NCI-H2029 (cell line): ENCODE measurements at regions not wholly inside any gene's neighbourhood (a gene's known extent, or its start where the extent isn't known, plus 50 kb on each side); places are given as distances from the start of the nearest gene placed in this dataset.
"Not testable (repeated sequence)": the region's sequence is repeated elsewhere in the genome, so short reads cannot be mapped to it uniquely, and the experiment has no call there.

Experiments used
- DNase-seq: peaks from one replicate; lab custom pipeline; 2025; lab: John Stamatoyannopoulos, UW

DNA sequence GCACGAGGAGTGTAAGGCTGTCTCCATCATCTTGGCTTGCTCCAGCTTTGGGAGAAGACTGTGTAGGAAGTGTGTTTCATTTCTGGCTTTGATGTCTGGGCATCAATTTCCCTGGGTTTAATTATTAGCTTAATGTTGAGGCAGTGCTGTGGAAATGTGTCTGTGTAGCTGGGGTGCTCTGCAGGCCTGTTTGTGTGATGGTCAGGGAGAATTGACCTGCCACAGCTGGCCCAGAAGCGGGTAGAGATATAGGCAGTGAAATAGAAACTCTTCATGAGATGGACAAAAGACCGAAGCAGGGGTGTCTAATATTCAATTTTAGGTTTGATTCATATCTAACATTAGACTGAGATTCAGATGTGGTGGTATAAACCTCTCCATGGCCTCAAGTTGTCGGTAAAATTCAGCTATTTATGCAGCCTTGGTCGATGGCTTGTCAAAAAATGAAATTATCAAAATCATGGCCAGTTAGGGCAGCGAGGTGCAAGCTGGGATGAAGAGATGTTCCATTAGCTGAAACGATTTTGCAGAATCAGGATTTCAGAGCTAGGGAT, 95.3 kb upstream of the SNX9 start:
- DNase-seq: no peak

DNA sequence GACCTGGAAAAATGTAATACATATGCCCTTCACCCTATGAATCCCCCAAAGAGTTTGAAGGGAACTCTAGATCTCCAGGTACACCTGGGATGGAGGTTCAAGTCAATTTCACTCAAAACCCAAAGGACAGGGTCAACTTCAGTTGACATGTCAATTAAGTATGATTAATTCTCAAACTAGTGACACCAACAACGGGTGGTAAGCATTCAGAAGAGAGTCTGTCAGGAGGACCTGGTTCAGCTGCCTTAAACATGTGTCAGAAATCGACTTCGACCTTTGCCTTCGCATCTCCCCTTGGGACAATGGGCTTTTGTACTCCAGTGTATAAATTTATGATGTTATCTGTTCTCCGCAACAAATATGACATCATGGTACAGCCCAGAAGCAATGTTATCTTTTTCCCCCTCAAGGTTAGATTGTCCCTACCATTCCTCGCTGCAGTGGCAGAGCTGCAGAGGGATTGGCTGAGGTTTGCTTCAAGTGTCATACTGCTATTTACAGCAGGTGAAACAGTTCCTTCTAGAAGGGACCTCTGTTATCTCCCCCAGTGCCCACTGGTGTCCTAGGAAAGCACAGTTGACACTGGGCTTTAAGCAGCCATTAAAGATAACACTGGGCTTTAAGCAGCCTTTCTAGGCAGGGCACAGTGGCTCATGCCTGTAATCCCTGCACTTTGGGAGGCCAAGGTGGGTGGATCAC, 94.7 kb upstream of the SNX9 start:
- DNase-seq: no peak

DNA sequence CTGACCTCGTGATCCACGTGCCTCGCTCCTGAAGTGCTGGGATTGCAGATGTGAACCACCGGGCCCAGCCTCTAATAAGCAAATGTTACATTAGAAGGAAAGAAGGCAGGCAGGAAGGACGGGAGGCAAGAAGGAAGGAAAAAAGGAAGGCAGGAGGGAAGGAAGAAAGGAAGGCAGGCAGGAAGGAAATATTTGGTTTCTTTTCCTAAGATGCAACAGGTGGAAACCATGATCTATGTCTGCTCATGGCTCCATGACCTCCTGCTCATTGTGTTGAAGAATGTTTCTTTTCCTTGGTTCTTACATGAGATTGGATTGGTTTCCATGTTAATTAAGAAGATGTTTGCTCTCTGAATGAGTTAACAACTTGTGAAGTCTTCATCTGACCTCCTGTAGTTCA, 91.8 kb upstream of the SNX9 start:
- DNase-seq: no peak

DNA sequence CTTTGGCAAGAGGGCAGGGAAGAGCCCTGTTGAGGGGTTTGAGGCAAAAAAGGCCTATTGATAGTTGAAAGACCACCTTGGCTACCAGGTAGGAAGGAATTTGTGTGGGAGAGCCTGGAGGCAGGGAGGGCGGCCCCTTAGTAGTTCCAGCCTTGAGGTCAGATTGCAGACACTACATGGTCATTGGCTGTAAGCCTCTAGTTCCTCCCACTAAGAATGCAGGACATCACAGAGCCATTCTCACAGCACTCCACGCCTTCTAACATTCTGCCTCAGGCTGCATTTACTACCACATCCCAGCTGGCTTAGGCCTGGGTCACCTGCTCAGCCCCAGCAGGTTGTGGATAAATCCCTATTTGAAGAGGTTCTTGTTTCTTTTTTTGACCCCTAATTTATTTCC, 91.0 kb upstream of the SNX9 start:
- DNase-seq: no peak

DNA sequence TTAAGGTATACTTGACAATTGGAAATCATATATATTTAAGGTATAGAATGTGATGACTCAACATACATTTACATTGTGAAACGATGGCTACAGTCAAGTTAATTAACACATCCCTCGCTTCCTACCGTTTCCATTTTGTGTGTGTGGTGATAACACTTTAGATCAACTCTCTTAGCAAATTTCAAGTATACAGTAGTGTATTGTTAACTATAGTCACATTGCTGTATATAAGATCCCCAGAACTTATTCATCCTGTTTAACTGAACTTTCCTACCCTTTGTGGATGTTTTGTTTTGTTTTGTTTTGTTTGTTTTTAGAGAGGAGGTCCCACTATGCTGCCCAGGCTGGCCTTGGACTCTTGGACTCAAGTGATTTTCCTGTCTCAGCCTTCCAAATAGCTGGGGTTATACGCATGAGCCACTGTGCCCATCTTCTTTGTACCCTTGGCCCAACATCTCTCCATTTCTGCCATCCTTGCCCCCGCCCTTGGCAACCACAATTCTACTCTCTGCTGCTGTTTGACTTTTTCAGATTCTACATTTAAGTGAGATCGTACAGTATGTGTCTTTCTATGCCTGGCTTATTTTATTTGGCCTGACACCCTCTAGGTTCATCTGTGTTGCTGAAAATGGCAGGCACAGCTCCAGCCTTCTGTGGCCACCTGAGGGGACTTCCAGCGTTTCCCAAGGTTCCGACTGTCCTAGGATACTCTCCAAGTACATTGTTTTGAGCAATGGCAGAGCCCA, 90.5 kb upstream of the SNX9 start:
- no peak for DNase-seq

DNA sequence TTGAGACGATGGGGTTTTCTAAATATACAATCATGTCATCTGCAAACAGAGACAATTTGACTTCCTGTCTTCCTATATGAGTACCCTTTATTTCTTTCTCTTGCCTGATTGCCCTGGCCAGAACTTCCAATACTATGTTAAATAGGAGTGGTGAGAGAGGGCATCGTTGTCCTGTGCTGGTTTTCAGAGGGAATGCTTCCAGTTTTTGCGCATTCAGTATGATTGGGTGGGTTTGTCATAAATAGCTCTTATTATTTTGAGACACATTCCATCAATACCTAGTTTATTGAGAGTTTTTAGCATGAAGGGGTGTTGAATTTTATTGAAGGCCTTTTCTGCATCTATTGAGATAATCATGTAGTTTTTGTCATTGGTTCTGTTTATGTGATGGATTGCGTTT, 86.5 kb upstream of the SNX9 start:
- not testable (repeated sequence) for DNase-seq

DNA sequence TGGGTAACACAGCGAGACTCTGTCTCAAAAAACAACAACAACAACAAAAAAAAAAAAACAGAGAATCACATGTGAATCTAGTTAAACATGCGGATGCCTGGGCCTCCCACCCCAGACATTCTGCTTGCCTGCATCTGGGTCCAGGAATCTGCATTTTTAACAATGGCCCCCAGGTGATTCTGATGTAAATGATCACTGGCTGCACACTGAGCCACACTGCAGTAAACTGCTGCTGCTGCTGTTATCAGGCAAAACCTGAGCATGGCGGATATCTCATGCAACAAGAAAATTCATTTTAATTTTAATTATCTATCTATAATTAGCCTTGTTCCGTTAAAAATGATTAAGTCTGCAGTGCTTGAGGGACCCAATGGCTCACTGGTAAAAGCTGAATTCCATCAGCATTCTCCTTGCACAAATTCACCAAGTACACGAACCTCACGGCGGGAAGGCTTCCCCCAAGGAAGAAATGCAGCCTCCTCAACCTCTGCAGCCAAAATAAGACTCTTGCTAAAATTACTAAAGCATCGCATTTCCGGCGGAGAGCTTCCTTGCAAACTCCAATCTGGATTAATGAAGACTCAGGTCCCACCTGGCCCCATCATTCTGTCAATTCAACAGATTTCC, 81.6 kb upstream of the SNX9 start:
- no peak for DNase-seq

DNA sequence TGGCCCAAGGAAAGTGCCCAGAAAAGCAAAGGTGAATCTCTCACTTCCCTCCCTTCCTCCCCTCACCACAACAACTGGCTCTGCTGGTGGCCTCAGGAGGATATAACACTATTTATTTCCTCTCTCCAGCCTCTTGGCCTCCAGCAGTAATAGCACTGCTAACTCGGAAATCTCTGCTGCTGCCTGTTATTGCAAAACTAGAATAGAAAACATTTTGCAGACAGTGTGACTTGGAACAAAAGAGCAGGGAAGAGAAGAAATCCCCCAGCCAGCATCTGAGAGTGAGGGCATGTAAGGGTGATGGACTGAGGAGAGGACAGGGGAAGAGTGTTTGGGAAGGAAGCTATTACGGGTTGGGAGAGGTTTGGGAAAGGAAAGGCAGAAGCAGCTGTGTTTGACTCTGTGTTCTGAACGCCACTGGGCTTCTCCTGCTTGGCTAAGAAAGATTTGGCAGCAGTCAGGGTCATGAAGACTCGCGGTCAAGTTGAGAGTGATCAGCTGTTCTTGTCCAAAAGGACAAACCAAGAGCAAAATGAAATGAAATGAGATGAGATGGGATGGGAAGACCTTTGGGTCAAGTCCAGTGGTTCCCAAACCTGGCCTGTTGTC, 81.0 kb upstream of the SNX9 start:
- no peak for DNase-seq

DNA sequence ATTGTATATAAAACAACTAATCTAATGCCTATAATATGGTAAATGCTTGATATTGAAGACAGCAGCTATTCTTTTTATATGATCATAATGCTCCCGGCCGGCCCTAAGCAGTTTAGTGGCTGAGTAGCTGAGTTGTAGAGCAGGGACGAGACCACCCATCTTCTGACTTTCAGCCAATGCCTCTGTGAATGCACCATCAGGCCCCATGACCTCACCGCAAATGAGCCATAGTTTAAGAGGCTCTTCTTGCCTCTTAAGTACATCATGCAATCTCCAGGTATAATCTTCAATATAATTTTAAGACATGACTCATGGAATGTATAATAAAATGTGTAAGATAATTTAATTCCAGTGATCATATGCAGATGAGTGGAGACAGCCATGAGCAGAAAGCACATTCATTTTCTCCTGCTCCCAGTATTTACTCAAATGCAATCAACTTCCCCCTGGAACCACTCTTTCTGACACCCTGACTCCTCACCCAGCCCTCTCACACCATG, 78.9 kb upstream of the SNX9 start:
- no peak for DNase-seq

DNA sequence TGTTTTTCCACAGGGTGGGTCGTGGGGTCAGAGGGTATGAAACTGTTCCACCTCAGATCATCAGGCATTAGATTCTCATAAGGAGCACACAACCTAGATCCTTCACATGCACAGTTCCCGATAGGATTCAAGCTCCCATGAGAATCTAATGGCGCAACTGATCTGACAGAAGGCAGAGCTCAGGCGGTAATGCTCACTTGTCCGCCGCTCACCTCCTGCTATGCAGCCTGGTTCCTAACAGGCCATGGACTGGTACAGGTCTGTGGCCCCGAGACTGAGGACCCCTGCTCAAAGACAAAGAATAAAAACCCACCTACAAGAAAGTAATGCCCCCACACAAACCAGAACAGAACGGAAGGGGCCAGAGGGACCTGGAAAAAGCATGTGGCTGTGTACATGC, 76.1 kb upstream of the SNX9 start:
- no peak for DNase-seq

DNA sequence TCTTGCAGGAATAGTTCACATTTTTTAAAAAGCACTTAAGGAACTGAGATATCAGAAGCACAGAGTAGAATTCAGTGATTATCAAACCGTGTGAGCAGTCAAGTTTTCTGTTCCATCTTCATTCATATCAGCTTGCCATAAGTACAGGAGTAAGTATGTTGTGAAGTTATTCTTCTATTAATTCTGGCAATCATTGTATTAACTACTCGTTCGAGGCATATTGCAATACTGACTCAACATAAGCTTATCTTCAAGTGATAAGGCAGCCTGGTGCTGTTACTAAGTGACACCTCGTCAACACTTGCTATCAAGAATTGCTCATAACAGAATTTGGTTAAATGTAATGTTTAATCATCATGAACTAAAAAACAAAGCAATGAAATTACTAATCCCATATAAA, 75.7 kb upstream of the SNX9 start:
- DNase-seq: no peak

DNA sequence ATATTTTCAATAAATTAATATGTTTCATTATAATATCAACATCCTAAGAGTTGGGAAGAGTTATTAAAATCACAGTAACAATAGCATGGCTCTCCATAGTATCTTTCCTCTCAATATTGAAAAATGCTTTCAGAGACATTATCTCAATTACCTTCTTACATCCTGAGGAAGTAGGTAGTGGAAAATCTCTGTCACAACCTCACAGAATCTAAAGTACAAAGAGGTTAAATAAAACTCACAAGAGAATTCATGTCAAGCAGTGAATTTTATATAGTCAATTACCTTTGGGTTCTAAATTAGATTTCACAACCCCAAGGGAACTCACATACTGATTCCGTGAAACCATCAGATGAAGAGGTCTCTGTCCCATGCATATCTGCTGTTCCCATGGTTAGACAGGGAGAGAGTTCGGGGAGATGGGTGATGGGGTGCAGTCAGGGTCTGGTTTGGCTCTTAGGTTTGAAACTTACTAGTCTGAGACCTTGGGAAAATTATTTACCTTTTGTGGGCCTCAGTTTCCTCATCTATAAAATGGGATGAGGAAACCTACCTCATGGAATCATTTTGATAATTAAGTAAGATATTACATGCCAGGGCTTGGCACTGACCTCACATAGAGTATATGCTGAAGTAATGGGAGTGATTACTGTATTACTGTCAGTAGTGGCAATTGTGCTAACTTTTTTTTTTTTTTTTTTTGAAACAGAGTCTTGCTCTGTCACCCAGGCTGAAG, 74.0 kb upstream of the SNX9 start:
- DNase-seq: no peak

DNA sequence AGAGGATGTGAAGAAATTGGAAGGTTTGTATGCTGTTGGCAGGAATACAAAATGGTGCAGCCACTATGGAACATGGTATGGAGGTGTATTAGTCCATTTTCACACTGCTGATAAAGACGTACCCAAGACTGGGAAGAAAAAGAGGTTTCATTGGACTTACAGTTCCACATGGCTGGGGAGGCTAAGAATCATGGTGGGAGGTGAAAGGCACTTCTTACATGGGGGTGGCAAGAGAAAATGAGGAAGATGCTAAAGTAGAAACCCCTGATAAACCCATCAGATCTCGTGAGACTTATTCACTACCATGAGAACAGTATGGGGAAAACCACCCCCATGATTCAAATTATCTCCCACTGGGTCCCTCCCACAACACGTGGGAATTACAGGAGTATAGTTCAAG, 72.1 kb upstream of the SNX9 start:
- DNase-seq: not testable (repeated sequence)

DNA sequence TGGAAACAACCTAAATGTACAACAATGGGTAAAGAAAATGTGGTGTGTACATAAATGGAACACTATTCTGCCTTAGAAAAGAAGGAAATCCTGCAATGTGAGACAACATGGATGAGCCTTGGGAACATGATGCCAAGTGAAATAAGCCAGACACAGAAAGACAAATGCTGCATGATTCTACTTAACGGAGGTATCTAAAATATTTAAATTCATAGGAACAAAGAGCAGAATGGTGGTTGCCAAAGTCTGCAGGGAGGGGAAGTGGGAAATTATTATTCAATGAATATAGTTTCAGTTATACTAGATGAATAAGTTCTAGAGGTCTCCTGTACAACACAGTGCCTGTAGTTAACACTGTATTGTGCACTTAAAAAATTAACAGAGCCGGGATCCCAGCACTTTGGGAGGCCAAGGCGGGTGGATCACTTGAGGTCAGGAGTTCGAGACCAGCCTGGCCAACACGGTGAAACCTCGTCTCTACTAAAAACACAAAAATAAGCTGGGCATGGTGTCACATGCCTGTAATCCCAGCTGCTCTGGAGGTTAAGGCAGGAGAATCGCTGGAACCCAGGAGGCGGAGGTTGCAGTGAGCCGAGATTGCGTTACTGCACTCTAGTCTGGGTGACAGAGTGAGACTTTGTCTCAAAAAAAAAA, 71.4 kb upstream of the SNX9 start:
- DNase-seq: no peak

DNA sequence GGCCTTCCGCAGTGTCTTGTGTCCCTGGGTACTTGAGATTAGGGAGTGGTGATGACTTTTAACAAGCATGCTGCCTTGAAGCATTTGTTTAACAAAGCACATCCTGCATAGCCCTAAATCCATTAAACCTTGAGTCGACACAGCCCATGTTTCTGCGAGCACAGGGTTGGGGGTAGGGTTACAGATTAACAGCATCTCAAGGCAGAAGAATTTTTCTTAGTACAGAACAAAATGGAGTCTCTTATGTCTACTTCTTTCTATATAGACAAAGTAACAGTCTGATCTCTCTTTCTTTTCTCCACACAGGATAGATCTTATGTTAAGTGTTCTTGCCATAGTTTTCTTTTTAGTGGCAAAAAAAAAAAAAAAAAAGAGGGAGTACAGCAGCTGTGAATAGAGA, 70.2 kb upstream of the SNX9 start:
- not testable (repeated sequence) for DNase-seq

DNA sequence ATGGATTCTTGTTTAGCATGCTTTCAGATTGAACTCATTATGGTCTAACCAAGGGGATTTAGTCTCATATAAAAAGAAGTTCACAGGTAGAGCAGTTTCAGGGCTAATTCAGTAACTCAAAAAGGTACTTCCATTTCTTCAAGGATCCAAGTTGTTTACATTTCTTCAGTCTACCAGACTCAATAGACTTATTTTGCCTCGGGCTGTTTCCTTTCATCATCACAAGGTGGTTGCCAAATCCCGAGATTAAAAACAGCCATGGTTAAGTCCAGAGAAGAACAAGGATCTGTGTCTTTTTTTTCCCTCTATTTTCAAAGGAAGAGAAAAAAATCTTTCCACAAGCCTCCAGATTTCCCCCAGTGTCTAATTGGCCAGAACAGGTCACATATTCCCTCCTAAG, 69.8 kb upstream of the SNX9 start:
- DNase-seq: no peak

DNA sequence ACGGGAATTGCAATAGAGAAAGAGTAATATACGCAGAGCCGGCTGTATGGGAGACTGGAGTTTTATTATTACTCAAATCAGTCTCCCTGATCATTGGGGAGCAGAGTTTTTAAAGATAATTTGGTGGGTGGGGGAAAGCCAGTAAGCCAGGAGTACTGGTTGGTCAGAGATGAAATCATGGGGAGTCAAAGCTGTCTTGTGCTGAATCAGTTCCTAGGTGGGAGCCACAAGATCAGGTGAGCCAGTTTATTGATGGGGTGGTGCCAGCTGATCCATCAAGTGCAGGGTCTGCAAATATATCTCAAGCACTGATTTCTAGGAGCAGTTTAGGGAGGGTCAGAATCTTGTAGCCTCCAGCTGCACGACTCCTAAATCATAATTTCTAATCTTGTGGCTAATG, 69.2 kb upstream of the SNX9 start:
- DNase-seq: not testable (repeated sequence)

DNA sequence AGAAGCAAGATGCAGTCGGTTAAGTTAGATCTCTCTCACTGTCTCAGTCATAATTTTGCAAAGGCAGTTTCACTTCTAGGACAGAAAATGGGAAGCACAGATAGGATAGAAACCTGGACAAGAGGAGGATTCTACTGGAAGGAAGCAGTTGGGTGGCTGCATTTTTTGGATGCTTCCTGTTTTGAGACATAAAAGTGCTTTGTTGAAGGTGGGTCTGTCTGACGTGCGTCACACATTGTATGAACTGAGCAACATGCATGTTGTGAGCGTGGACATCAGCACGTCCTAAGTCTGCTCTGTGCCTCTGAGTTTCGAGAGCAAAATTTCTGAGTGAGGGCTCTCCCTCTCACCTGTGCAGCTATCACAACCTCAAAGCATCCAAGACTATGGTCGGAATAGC, 68.7 kb upstream of the SNX9 start:
- DNase-seq: no peak

DNA sequence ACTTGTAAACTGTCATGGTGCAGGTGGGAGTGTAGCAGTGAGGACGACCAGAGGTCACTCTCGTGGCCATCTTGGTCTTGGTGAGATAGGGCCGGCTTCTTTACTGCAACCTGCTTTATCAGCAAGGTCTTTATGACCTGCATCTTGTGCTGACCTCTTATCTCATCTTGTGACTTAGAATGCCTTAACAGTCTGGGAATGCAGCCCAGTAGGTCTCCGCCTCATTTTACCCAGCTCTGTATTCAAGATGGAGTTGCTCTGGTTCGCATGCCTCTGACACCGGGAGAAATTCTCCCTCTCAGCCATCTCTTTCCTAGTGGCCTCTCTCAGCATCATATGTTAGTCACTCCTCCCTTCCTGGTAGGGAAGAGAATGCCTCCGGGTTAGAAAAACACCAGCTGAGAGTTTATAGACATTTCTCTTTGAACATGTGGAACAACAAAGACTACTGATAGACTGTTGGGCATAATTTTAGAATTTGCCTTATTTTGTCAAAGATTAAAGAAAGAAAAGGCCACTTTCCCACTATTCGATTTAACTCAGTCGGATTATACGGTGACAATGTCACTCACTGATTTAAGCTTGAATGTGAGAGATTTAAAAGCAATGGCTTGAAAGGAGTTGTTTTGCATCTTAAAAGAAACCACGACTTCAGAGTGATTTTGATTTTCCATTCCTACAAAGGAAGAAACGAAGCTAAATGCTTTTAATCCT, 67.9 kb upstream of the SNX9 start:
- no peak for DNase-seq

DNA sequence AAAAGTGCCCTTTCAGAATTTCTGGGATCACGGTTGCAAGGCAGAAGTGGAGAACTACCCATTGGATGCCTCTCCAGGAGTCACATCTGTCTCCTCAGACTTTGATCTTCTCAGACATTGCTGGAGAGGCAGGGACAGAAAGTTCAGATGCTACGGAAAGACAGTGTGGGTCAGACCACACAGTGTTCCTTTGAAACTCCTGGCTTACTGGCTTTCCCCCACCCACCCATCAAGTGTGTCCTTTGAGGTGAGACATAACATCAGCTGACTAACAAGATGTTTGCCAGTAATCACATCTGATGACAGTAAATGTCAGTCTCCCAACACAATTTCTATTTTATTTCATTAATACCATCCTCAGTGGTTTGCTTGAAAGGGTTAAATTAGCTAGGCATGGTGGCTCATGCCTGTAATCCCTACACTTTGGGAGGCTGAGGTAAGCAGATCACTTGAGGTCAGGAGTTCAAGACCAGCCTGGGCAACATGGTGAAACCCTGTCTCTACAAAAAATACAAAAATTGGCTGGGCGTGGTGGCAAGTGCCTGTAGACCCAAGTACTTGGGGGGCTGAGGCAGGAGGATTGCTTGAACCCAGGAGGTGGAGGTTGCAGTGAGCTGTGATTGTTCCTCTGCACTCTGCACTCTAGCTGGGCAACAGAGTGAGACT, 67.2 kb upstream of the SNX9 start:
- DNase-seq: no peak
